IMR-90 (cell line): ENCODE measurements at regions not wholly inside any gene's neighbourhood (a gene's known extent, or its start where the extent isn't known, plus 50 kb on each side); places are given as distances from the start of the nearest gene placed in this dataset.

Experiments
- ATAC-seq: fragments of 200-7000 bp; cut with Tn5 transposase; 2 replicates; pipeline ENCODE4 v1.9.1; 2020; ENCODE audit warnings: low read depth, mild to moderate bottlenecking, moderate library complexity
- BruUV-seq: library from RNA; stranded (reverse); fragments of 400-500 nt; replicated peaks from 2 replicates; lab custom pipeline; 2021; lab: Mats Ljungman, UMichigan
- CTCF ChIA-PET: fragments of 300-600 bp; formaldehyde crosslinking; extraction: SDS; loops from one replicate; lab custom pipeline; 2021; ENCODE audit warnings: antibody characterized with exemption; lab: Yijun Ruan, JAX
- POLR2A ChIA-PET: fragments of 300-600 bp; sonication (Branson Sonifier 250); formaldehyde crosslinking; loops from one replicate; lab custom pipeline; 2022; ENCODE audit warnings: antibody characterized with exemption; ENCODE audit not compliant: unreplicated experiment; lab: Charles Lee
- DNase-seq: peaks from one replicate; pipeline ENCODE4 v3.0.0; 2013
- H2AFZ ChIP-seq: replicated peaks from 2 replicates; pipeline ENCODE3; 2013; ENCODE audit warnings: low read length, mild to moderate bottlenecking; ENCODE audit not compliant: poor library complexity
- H2AK5ac ChIP-seq: 2 replicates; pipeline ENCODE4 v1.6.1; 2013; ENCODE audit warnings: low read depth, low read length, inconsistent platforms
- H2AK9ac ChIP-seq: replicated peaks from 2 replicates; pipeline ENCODE3; 2013; ENCODE audit warnings: mild to moderate bottlenecking, low read depth, low read length, moderate library complexity; ENCODE audit not compliant: poor library complexity
- H2BK120ac ChIP-seq: 2 replicates; pipeline ENCODE4 v1.6.1; 2013; ENCODE audit warnings: low read depth, low read length, inconsistent platforms
- H2BK15ac ChIP-seq: 3 replicates; pipeline ENCODE4 v1.6.1; 2013; ENCODE audit warnings: low read depth, low read length, inconsistent platforms
- H2BK20ac ChIP-seq: 2 replicates; pipeline ENCODE4 v1.6.1; 2013; ENCODE audit warnings: low read depth, mild to moderate bottlenecking, inconsistent platforms, low read length, moderate library complexity
- H2BK5ac ChIP-seq: 2 replicates; pipeline ENCODE4 v1.6.1; 2013; ENCODE audit warnings: mild to moderate bottlenecking, low read depth, low read length, inconsistent platforms; ENCODE audit not compliant: poor library complexity, severe bottlenecking
- H3K14ac ChIP-seq: replicated peaks from 2 replicates; pipeline ENCODE4 v1.6.1; 2013; ENCODE audit warnings: low read depth, low read length, inconsistent platforms
- H3K18ac ChIP-seq: 2 replicates; pipeline ENCODE4 v1.6.1; 2013; ENCODE audit warnings: low read depth, low read length, control low read depth
- H3K23ac ChIP-seq: 2 replicates; pipeline ENCODE4 v1.6.1; 2013; ENCODE audit warnings: low read depth, low read length, inconsistent platforms
- H3K27ac ChIP-seq: 2 replicates; pipeline ENCODE4 v1.5.1; 2013; ENCODE audit warnings: mild to moderate bottlenecking, control low read depth, low read length; ENCODE audit not compliant: insufficient read depth
- H3K27me3 ChIP-seq: 2 replicates; pipeline ENCODE4 v1.6.1; 2013; ENCODE audit warnings: low read length; ENCODE audit not compliant: control insufficient read depth, insufficient read depth
- H3K36me3 ChIP-seq: 2 replicates; pipeline ENCODE4 v1.6.1; 2013; ENCODE audit warnings: low read length, mixed read lengths; ENCODE audit not compliant: control insufficient read depth, insufficient read depth
- H3K4ac ChIP-seq: 2 replicates; pipeline ENCODE4 v1.6.1; 2013; ENCODE audit warnings: low read depth, low read length, inconsistent platforms
- H3K4me1 ChIP-seq: 2 replicates; pipeline ENCODE4 v1.6.1; 2013; ENCODE audit warnings: low read length, mixed read lengths; ENCODE audit not compliant: control insufficient read depth, insufficient read depth
- H3K4me2 ChIP-seq: 2 replicates; pipeline ENCODE4 v1.6.1; 2013; ENCODE audit warnings: low read depth, mild to moderate bottlenecking, control low read depth, low read length, moderate library complexity
- H3K4me3 ChIP-seq: 2 replicates; pipeline ENCODE4 v1.5.1; 2013; ENCODE audit warnings: low read depth, mild to moderate bottlenecking, control low read depth, low read length, moderate library complexity; ENCODE audit not compliant: insufficient read depth
- H3K56ac ChIP-seq: 2 replicates; pipeline ENCODE4 v1.6.1; 2013; ENCODE audit warnings: low read length, inconsistent platforms; ENCODE audit not compliant: insufficient read depth; ENCODE audit errors: extremely low read depth
- H3K79me1 ChIP-seq, 2 experiments: 2 replicates each; pipeline ENCODE4 v1.6.1; 2013; ENCODE audit warnings: low read length in 2 of 2, inconsistent platforms in 1 of 2, low read depth in 1 of 2
- H3K9ac ChIP-seq: 2 replicates; pipeline ENCODE4 v1.6.1; 2013; ENCODE audit warnings: low read depth, low read length, control low read depth
- H3K9me1 ChIP-seq: 2 replicates; pipeline ENCODE4 v1.6.1; 2013; ENCODE audit warnings: low read length, inconsistent platforms; ENCODE audit not compliant: insufficient read depth
- H3K9me3 ChIP-seq: 2 replicates; pipeline ENCODE4 v1.6.1; 2013; ENCODE audit warnings: low read length; ENCODE audit not compliant: control insufficient read depth, insufficient read depth
- H4K20me1 ChIP-seq: 2 replicates; pipeline ENCODE4 v1.6.1; 2013; ENCODE audit warnings: low read length, inconsistent platforms; ENCODE audit not compliant: insufficient read depth
- H4K5ac ChIP-seq: 2 replicates; pipeline ENCODE4 v1.6.1; 2013; ENCODE audit warnings: mild to moderate bottlenecking, low read depth, low read length, control low read depth
- H4K8ac ChIP-seq, 2 experiments: 2 replicates each; pipeline ENCODE4 v1.6.1; 2013; ENCODE audit warnings: low read depth in 2 of 2, low read length in 2 of 2, control low read depth in 1 of 2, inconsistent platforms in 1 of 2
- H4K91ac ChIP-seq: 2 replicates; pipeline ENCODE4 v1.6.1; 2013; ENCODE audit warnings: low read depth, low read length, inconsistent platforms; ENCODE audit not compliant: insufficient read depth
- CEBPB ChIP-seq: IDR thresholded peaks from 2 replicates; pipeline ENCODE4 v1.6.1; 2012; ENCODE audit warnings: low read depth, low read length, improper control_type of control experiment
- CHD1 ChIP-seq: IDR thresholded peaks from 2 replicates; pipeline ENCODE4 v1.6.1; 2012; ENCODE audit warnings: low read depth, low read length, improper control_type of control experiment
- ELK1 ChIP-seq: fragments of 150-350 bp; IDR thresholded peaks from 2 replicates; pipeline ENCODE4 v1.6.1; 2016; ENCODE audit warnings: low read depth, mild to moderate bottlenecking, low read length, moderate library complexity, borderline replicate concordance
- MAFK ChIP-seq: IDR thresholded peaks from 2 replicates; pipeline ENCODE4 v1.6.1; 2012; ENCODE audit warnings: low read depth, low read length, improper control_type of control experiment
- MXI1 ChIP-seq: IDR thresholded peaks from 2 replicates; pipeline ENCODE4 v1.6.1; 2012; ENCODE audit warnings: low read depth, mild to moderate bottlenecking, low read length, moderate library complexity, borderline replicate concordance
- NFE2L2 ChIP-seq: fragments of 150-350 bp; IDR thresholded peaks from 2 replicates; pipeline ENCODE4 v1.6.1; 2016; ENCODE audit warnings: low read depth, mild to moderate bottlenecking, low read length
- POLR2A ChIP-seq: IDR thresholded peaks from 2 replicates; pipeline ENCODE4 v1.6.1; 2012; ENCODE audit warnings: mild to moderate bottlenecking, low read depth, low read length
- RAD21 ChIP-seq: IDR thresholded peaks from 2 replicates; pipeline ENCODE4 v1.6.1; 2012; ENCODE audit warnings: low read length, improper control_type of control experiment
- RCOR1 ChIP-seq: IDR thresholded peaks from 2 replicates; pipeline ENCODE4 v1.6.1; 2012; ENCODE audit warnings: mild to moderate bottlenecking, low read length, improper control_type of control experiment; ENCODE audit not compliant: insufficient replicate concordance
- RFX5 ChIP-seq: IDR thresholded peaks from 2 replicates; pipeline ENCODE4 v1.8.0; 2012; ENCODE audit warnings: low read depth, mild to moderate bottlenecking, low read length, moderate library complexity
- SMC3 ChIP-seq: fragments of 150-350 bp; IDR thresholded peaks from 2 replicates; pipeline ENCODE4 v1.6.1; 2016; ENCODE audit warnings: low read depth, mild to moderate bottlenecking, antibody characterized with exemption, low read length, moderate library complexity
- USF2 ChIP-seq: fragments of 150-350 bp; IDR thresholded peaks from 2 replicates; pipeline ENCODE4 v1.6.1; 2017; ENCODE audit warnings: mild to moderate bottlenecking, antibody characterized with exemption, low read length, low read depth
- WGBS, 2 experiments: methylation state at CpG; one replicate each; pipeline versions ENCODE4 v1.1.5 to v1.1.7; 2013; ENCODE audit warnings: missing lambda C conversion rate in 2 of 2; ENCODE audit not compliant: insufficient read length in 1 of 2; ENCODE audit errors: extremely low coverage in 2 of 2; 5-methylcytosine and 5-hydroxymethylcytosine counted together
- dilution Hi-C: fragments of 300-500 bp; cut with HindIII; formaldehyde crosslinking; loops from one replicate; pipeline ENCODE4 v1.14.3; 2018; ENCODE audit warnings: low sequenced_read_pairs; ENCODE audit not compliant: unreplicated experiment
- in situ Hi-C: fragments of 300-500 bp; cut with MboI; formaldehyde crosslinking; loops from 3 replicates; pipeline ENCODE4 v1.14.3; 2019; ENCODE audit warnings: low sequenced_read_pairs, inconsistent platforms, mixed read lengths
- intact Hi-C: fragments of 100-400 bp; cut with micrococcal nuclease; formaldehyde crosslinking; loops from 2 replicates; pipeline ENCODE4 v1.10.0; 2022
- TF ChIP-seq, protein P1 (sequence below): conservative IDR thresholded peaks from 2 replicates; pipeline ENCODE4 v1.5.1; 2012; ENCODE audit warnings: mild to moderate bottlenecking, low read depth, low read length, improper control_type of control experiment

DNA sequence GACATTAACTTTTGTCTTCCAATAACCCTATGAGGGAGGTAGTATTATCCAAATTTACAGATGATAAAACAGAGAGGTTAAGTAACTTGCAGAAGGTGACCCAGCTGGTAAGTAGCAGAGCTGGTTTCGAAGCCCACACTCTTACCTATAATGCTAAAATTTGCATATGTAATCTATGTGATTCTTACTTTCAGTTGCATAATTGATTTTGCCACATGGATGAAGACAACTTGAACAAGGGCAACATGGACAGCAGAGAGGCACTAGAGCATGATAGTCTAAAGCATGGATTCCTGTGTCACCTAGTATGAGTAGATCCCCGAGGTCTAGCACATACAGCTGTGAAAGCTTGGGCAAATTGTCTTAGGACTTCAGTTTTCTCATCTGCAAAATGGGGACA is 117.6 kb upstream of the DTNBP1 start:
- no peak overlapping the region for H3K4me2 ChIP-seq
- H3K23ac ChIP-seq: no peak overlapping the region
- H4K91ac ChIP-seq: no peak overlapping the region
- no peak overlapping the region for H3K18ac ChIP-seq
- no peaks in the 10 kb centered on the region for H3K4me1 ChIP-seq
- dilution Hi-C loops: no loop called here
- no peak overlapping the region for H2AFZ ChIP-seq
- H3K4ac ChIP-seq: no peak overlapping the region
- no peaks in the 10 kb centered on the region for H4K20me1 ChIP-seq
- peaks cover 12% of the 10 kb centered on the region for H3K27me3 ChIP-seq
- no peak for ATAC-seq
- intact Hi-C loops: no loop called here
- H2BK15ac ChIP-seq: no peak overlapping the region
- no peak overlapping the region for H2BK5ac ChIP-seq
- no peak overlapping the region for H2AK9ac ChIP-seq
- no CpG with 5 or more reads among the region's 2 CpGs for WGBS, 2 experiments
- no peak overlapping the region for H3K14ac ChIP-seq
- no peak overlapping the region for H2BK20ac ChIP-seq
- no peak for DNase-seq
- H3K27ac ChIP-seq: no peak overlapping the region
- in situ Hi-C loops: no loop called here
- ChIA-PET POLR2A (no interaction called here), CTCF (no interaction called here)
- no peaks in the 10 kb centered on the region for H3K9me3 ChIP-seq
- H3K4me3 ChIP-seq: no peak overlapping the region
- no peaks in the 10 kb centered on the region for H3K36me3 ChIP-seq
- H3K79me1 ChIP-seq: no peaks in the 10 kb centered on the region
- no peak overlapping the region for H3K9ac ChIP-seq
- BruUV-seq: no TSS peak
- no peak overlapping the region for H3K56ac ChIP-seq
- no peak overlapping the region for H4K5ac ChIP-seq
- H3K9me1 ChIP-seq: no peaks in the 10 kb centered on the region
- H2AK5ac ChIP-seq: no peak overlapping the region
- H2BK120ac ChIP-seq: no peak overlapping the region
- TF ChIP-seq RAD21 (no peak), POLR2A (no peak), SMC3 (no peak), RCOR1 (no peak), MXI1 (no peak), CHD1 (no peak), NFE2L2 (no peak), CEBPB (no peak), ELK1 (no peak), USF2 (no peak), RFX5 (no peak), MAFK (no peak)
- TF ChIP-seq, protein P1, sequence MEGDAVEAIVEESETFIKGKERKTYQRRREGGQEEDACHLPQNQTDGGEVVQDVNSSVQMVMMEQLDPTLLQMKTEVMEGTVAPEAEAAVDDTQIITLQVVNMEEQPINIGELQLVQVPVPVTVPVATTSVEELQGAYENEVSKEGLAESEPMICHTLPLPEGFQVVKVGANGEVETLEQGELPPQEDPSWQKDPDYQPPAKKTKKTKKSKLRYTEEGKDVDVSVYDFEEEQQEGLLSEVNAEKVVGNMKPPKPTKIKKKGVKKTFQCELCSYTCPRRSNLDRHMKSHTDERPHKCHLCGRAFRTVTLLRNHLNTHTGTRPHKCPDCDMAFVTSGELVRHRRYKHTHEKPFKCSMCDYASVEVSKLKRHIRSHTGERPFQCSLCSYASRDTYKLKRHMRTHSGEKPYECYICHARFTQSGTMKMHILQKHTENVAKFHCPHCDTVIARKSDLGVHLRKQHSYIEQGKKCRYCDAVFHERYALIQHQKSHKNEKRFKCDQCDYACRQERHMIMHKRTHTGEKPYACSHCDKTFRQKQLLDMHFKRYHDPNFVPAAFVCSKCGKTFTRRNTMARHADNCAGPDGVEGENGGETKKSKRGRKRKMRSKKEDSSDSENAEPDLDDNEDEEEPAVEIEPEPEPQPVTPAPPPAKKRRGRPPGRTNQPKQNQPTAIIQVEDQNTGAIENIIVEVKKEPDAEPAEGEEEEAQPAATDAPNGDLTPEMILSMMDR: no peak
- no peak overlapping the region for H4K8ac ChIP-seq
